MM.1S (cell line): ENCODE measurements at regions not wholly inside any gene's neighbourhood (a gene's known extent, or its start where the extent isn't known, plus 50 kb on each side); places are given as distances from the start of the nearest gene placed in this dataset.

Experiments used
- CTCF ChIP-seq: fragments of 300-600 bp; sonication (generic); IDR thresholded peaks from 2 replicates; pipeline ENCODE4 v1.5.1; 2016; ENCODE audit warnings: antibody characterized with exemption, low read length, mixed read lengths
- EZH2 ChIP-seq: fragments of 300-600 bp; sonication (generic); optimal IDR thresholded peaks from 2 replicates; pipeline ENCODE3; 2017; ENCODE audit warnings: low read depth, mild to moderate bottlenecking, antibody characterized with exemption, low read length, mixed read lengths
- EZH2phosphoT487 ChIP-seq: fragments of 300-600 bp; sonication (generic); IDR thresholded peaks from 2 replicates; pipeline ENCODE4 v1.6.1; 2018; ENCODE audit warnings: antibody characterized with exemption, low read length

- TF ChIP-seq EZH2 = no peak
- TF ChIP-seq CTCF = no peak
- no peak for TF ChIP-seq EZH2phosphoT487
Measured at GRCh38 chr1:95888941-95889390, 655.0 kb downstream of the RWDD3 start.
